Chondrocyte (in vitro differentiated cells): ENCODE measurements at regions not wholly inside any gene's neighbourhood (a gene's known extent, or its start where the extent isn't known, plus 50 kb on each side); places are given as distances from the start of the nearest gene placed in this dataset.

Source experiments
- DNase-seq: peaks from one replicate; pipeline ENCODE4 v3.0.0; 2021; ENCODE audit warnings: mixed read lengths, low spot score
- H3K27ac Mint-ChIP-seq: one replicate; pipeline ENCODE4 v1.8.0; 2021; ENCODE audit warnings: mild to moderate bottlenecking, moderate library complexity, mixed read lengths; ENCODE audit not compliant: unreplicated experiment
- H3K27me3 Mint-ChIP-seq: 2 replicates; pipeline ENCODE4 v1.8.0; 2021; ENCODE audit warnings: low read depth, mixed read lengths
- H3K36me3 Mint-ChIP-seq: 2 replicates; pipeline ENCODE4 v1.8.0; 2021; ENCODE audit warnings: low read depth, mixed read lengths
- H3K4me1 Mint-ChIP-seq: 2 replicates; pipeline ENCODE4 v1.8.0; 2021; ENCODE audit warnings: low read depth, mild to moderate bottlenecking, mixed read lengths
- H3K4me3 Mint-ChIP-seq: one replicate; pipeline ENCODE4 v1.8.0; 2021; ENCODE audit warnings: mild to moderate bottlenecking, moderate library complexity, mixed read lengths; ENCODE audit not compliant: unreplicated experiment
- H3K9me3 Mint-ChIP-seq: 2 replicates; pipeline ENCODE4 v1.8.0; 2021; ENCODE audit warnings: low read depth, mixed read lengths
- TF ChIP-seq, protein P1 (sequence below): fragments of 200-600 bp; sonication (generic); IDR thresholded peaks from 2 replicates; pipeline ENCODE4 v1.5.0; 2021; ENCODE audit warnings: antibody characterized with exemption, mild to moderate bottlenecking, moderate library complexity

- no peak for DNase-seq
- no peak overlapping the region for H3K4me3 Mint-ChIP-seq
- no peaks in the 10 kb centered on the region for H3K36me3 Mint-ChIP-seq
- no peaks in the 10 kb centered on the region for H3K9me3 Mint-ChIP-seq
- peaks cover 37% of the 10 kb centered on the region for H3K4me1 Mint-ChIP-seq
- TF ChIP-seq, protein P1, sequence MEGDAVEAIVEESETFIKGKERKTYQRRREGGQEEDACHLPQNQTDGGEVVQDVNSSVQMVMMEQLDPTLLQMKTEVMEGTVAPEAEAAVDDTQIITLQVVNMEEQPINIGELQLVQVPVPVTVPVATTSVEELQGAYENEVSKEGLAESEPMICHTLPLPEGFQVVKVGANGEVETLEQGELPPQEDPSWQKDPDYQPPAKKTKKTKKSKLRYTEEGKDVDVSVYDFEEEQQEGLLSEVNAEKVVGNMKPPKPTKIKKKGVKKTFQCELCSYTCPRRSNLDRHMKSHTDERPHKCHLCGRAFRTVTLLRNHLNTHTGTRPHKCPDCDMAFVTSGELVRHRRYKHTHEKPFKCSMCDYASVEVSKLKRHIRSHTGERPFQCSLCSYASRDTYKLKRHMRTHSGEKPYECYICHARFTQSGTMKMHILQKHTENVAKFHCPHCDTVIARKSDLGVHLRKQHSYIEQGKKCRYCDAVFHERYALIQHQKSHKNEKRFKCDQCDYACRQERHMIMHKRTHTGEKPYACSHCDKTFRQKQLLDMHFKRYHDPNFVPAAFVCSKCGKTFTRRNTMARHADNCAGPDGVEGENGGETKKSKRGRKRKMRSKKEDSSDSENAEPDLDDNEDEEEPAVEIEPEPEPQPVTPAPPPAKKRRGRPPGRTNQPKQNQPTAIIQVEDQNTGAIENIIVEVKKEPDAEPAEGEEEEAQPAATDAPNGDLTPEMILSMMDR = no peak
- no peaks in the 10 kb centered on the region for H3K27me3 Mint-ChIP-seq
- no peak overlapping the region for H3K27ac Mint-ChIP-seq
Measured at GRCh38 chr2:217216316-217216715, 356.5 kb upstream of the TNP1 start.

GRCh38 chr2:217215877-217216276 is 356.0 kb upstream of the TNP1 start:
- Mint-ChIP-seq H3K4me1 (peaks cover 33% of the 10 kb centered on the region), H3K27me3 (no peaks in the 10 kb centered on the region), H3K36me3 (no peaks in the 10 kb centered on the region), H3K27ac (no peak overlapping the region), H3K9me3 (no peaks in the 10 kb centered on the region), H3K4me3 (no peak overlapping the region)
- TF ChIP-seq, protein P1 = no peak
- DNase-seq = no peak

DNA sequence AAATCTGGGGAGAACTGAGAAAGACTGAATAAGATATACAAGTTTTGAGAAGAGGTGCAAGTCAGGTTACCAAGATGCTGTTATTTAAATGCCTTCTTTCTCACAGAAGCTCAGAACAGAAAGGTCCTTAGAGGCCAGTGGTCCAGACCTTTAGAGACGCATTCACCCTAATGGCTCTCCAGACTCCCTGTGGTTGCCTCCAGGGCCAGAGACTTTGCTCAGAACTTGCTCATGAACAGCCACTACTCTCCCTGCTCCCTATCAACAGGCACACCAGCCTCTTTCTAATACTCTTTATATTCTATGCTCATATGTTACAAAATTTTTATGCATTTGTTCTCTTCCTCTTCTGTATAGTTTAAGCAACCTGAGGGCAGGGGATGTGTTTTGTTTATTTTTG is 349.0 kb upstream of the TNP1 start:
- no peaks in the 10 kb centered on the region for H3K36me3 Mint-ChIP-seq
- peaks cover 28% of the 10 kb centered on the region for H3K4me1 Mint-ChIP-seq
- peaks cover 5% of the 10 kb centered on the region for H3K9me3 Mint-ChIP-seq
- H3K27ac Mint-ChIP-seq = no peak overlapping the region
- TF ChIP-seq, protein P1 = no peak
- H3K4me3 Mint-ChIP-seq = no peak overlapping the region
- DNase-seq = no peak
- H3K27me3 Mint-ChIP-seq = no peaks in the 10 kb centered on the region

GRCh38 chr2:217207699-217208010 is 347.8 kb upstream of the TNP1 start:
- Mint-ChIP-seq H3K9me3 (peaks cover 15% of the 10 kb centered on the region), H3K27me3 (no peaks in the 10 kb centered on the region), H3K4me3 (no peak overlapping the region), H3K36me3 (peaks cover 8% of the 10 kb centered on the region), H3K4me1 (peaks cover 38% of the 10 kb centered on the region), H3K27ac (no peak overlapping the region)
- TF ChIP-seq, protein P1 = no peak
- DNase-seq = no peak

- H3K36me3 Mint-ChIP-seq = peaks cover 8% of the 10 kb centered on the region
- no peak for DNase-seq
- TF ChIP-seq, protein P1 = no peak
- H3K9me3 Mint-ChIP-seq = peaks cover 15% of the 10 kb centered on the region
- H3K27me3 Mint-ChIP-seq = no peaks in the 10 kb centered on the region
- H3K4me3 Mint-ChIP-seq = no peak overlapping the region
- peaks cover 38% of the 10 kb centered on the region for H3K4me1 Mint-ChIP-seq
- H3K27ac Mint-ChIP-seq = no peak overlapping the region
Measured at GRCh38 chr2:217206907-217207698, 347.2 kb upstream of the TNP1 start.
